Neuronal stem cell (in vitro differentiated cells): ENCODE measurements at regions not wholly inside any gene's neighbourhood (a gene's known extent, or its start where the extent isn't known, plus 50 kb on each side); places are given as distances from the start of the nearest gene placed in this dataset.

Source experiments
- DNase-seq: peaks from one replicate; pipeline ENCODE4 v3.0.0-alpha.2; 2013; ENCODE audit warnings: low spot score
- H2AFZ ChIP-seq: one replicate; pipeline ENCODE4 v1.6.1; 2013; ENCODE audit warnings: mild to moderate bottlenecking, low read length, inconsistent platforms
- H2AK5ac ChIP-seq: 2 replicates; pipeline ENCODE4 v1.6.1; 2013; ENCODE audit warnings: low read depth, mild to moderate bottlenecking, inconsistent platforms, low read length, moderate library complexity, mixed read lengths
- H2BK120ac ChIP-seq: 2 replicates; pipeline ENCODE4 v1.6.1; 2013; ENCODE audit warnings: low read depth, mild to moderate bottlenecking, inconsistent platforms, low read length, moderate library complexity, mixed read lengths
- H2BK12ac ChIP-seq: one replicate; pipeline ENCODE4 v1.6.1; 2013; ENCODE audit warnings: low read length, inconsistent platforms
- H2BK15ac ChIP-seq: 2 replicates; pipeline ENCODE4 v1.6.1; 2013; ENCODE audit warnings: mild to moderate bottlenecking, low read length, inconsistent platforms, mixed read lengths
- H2BK5ac ChIP-seq: one replicate; pipeline ENCODE4 v1.6.1; 2013; ENCODE audit warnings: inconsistent platforms, mild to moderate bottlenecking, low read length, moderate library complexity
- H3K14ac ChIP-seq: one replicate; pipeline ENCODE4 v1.6.1; 2013; ENCODE audit warnings: low read length, inconsistent platforms
- H3K18ac ChIP-seq: 2 replicates; pipeline ENCODE4 v1.6.1; 2013; ENCODE audit warnings: low read length, inconsistent platforms
- H3K23ac ChIP-seq: 2 replicates; pipeline ENCODE4 v1.6.1; 2013; ENCODE audit warnings: low read depth, mild to moderate bottlenecking, mixed read lengths, low read length, inconsistent platforms; ENCODE audit not compliant: poor library complexity
- H3K27ac ChIP-seq: replicated peaks from 3 replicates; pipeline ENCODE4 v1.5.1; 2013; ENCODE audit warnings: low read length, inconsistent platforms
- H3K27me3 ChIP-seq, 3 experiments: 2 replicates each; pipeline ENCODE4 v1.6.1; 2013; ENCODE audit warnings: low read length in 3 of 3, mild to moderate bottlenecking in 2 of 3, inconsistent platforms in 1 of 3, low read depth in 1 of 3, mixed read lengths in 1 of 3, moderate library complexity in 1 of 3; ENCODE audit not compliant: control insufficient read depth in 3 of 3, insufficient read depth in 3 of 3
- H3K36me3 ChIP-seq, 2 donors: replicated peaks in 1 of 2; 2 replicates each; pipeline ENCODE4 v1.6.1; 2013; ENCODE audit warnings: low read length in 2 of 2; ENCODE audit not compliant: control insufficient read depth in 2 of 2, insufficient read depth in 2 of 2
- H3K4ac ChIP-seq: 2 replicates; pipeline ENCODE4 v1.6.1; 2013; ENCODE audit warnings: inconsistent platforms, mild to moderate bottlenecking, low read length, moderate library complexity
- H3K4me1 ChIP-seq, 2 donors: 1 replicate in 1 of 2; 2 replicates in 1 of 2; pipeline ENCODE4 v1.6.1; 2013; ENCODE audit warnings: low read length in 2 of 2, low read depth in 1 of 2; ENCODE audit not compliant: control insufficient read depth in 2 of 2, insufficient read depth in 1 of 2
- H3K4me2 ChIP-seq: one replicate; pipeline ENCODE4 v1.6.1; 2013; ENCODE audit warnings: mild to moderate bottlenecking, low read length, inconsistent platforms; ENCODE audit not compliant: insufficient read depth, poor library complexity, severe bottlenecking
- H3K4me3 ChIP-seq, 2 donors: 2 replicates each; pipeline ENCODE4 v1.5.1; 2013; ENCODE audit warnings: low read length in 2 of 2, mild to moderate bottlenecking in 2 of 2, inconsistent platforms in 1 of 2, moderate library complexity in 1 of 2
- H3K79me1 ChIP-seq: one replicate; pipeline ENCODE4 v1.6.1; 2013; ENCODE audit warnings: low read depth, mild to moderate bottlenecking, inconsistent platforms, low read length, moderate library complexity
- H3K9ac ChIP-seq: one replicate; pipeline ENCODE4 v1.6.1; 2013; ENCODE audit warnings: mild to moderate bottlenecking, low read depth, low read length, inconsistent platforms; ENCODE audit not compliant: poor library complexity
- H3K9me3 ChIP-seq, 2 donors: replicated peaks in 1 of 2; 2 replicates each; pipeline versions ENCODE3 to v1.6.1; 2013; ENCODE audit warnings: low read length in 2 of 2, mild to moderate bottlenecking in 2 of 2, inconsistent platforms in 1 of 2, low read depth in 1 of 2, mixed read lengths in 1 of 2, moderate library complexity in 1 of 2; ENCODE audit not compliant: control insufficient read depth in 2 of 2, insufficient read depth in 1 of 2
- H4K8ac ChIP-seq: one replicate; pipeline ENCODE4 v1.6.1; 2013; ENCODE audit warnings: low read depth, mild to moderate bottlenecking, inconsistent platforms, low read length, moderate library complexity
- H4K91ac ChIP-seq: one replicate; pipeline ENCODE4 v1.6.1; 2013; ENCODE audit warnings: low read length, low read depth, mild to moderate bottlenecking, inconsistent platforms; ENCODE audit not compliant: poor library complexity
- WGBS, 2 donors: extraction: QIAGEN DNeasy Blood & Tissue Kit; methylation state at CpG; one replicate each; pipeline ENCODE4 v1.1.7; 2013; ENCODE audit warnings: missing lambda C conversion rate in 2 of 2, mixed read lengths in 1 of 2; ENCODE audit not compliant: insufficient read length in 2 of 2, insufficient replicate concordance in 1 of 2; ENCODE audit errors: extremely low coverage in 2 of 2; 5-methylcytosine and 5-hydroxymethylcytosine counted together

DNA sequence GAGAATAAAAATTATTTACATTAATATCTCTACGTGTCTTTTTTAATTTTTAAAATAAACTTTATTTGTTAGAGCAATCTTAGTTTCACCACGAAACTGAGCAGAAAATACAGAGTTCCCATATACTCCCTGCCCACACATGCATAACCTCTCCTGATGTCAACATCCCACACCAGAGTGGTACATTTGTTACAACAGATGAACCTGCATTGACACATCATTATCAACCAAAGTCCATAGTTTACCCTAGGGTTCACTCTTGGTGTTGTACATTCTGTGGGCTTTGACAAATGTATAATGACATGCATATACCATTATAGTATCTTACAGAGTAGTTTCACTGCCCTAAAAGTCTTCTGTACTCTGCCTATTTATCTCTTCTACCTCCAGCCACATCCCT is 110.6 kb upstream of the OTUD4 start:
- Histone ChIP-seq H3K27me3 (no peaks in the 10 kb centered on the region), H3K4me3 (no peak overlapping the region), H3K9ac (no peak overlapping the region), H2AK5ac (no peak overlapping the region), H3K4ac (no peak overlapping the region), H3K27ac (no peak overlapping the region), H2BK5ac (no peak overlapping the region), H2BK15ac (no peak overlapping the region), H3K36me3 (no peaks in the 10 kb centered on the region), H3K79me1 (no peaks in the 10 kb centered on the region), H3K18ac (no peak overlapping the region), H2BK120ac (no peak overlapping the region), H3K14ac (no peak overlapping the region), H4K8ac (no peak overlapping the region), H3K23ac (no peak overlapping the region), H2BK12ac (no peak overlapping the region), H4K91ac (no peak overlapping the region), H3K4me2 (no peak overlapping the region), H2AFZ (no peak overlapping the region), H3K9me3 (no peaks in the 10 kb centered on the region), H3K4me1 (no peaks in the 10 kb centered on the region)
- WGBS, 2 donors: no CpG with 5 or more reads among the region's 2 CpGs
- no peak for DNase-seq

DNA sequence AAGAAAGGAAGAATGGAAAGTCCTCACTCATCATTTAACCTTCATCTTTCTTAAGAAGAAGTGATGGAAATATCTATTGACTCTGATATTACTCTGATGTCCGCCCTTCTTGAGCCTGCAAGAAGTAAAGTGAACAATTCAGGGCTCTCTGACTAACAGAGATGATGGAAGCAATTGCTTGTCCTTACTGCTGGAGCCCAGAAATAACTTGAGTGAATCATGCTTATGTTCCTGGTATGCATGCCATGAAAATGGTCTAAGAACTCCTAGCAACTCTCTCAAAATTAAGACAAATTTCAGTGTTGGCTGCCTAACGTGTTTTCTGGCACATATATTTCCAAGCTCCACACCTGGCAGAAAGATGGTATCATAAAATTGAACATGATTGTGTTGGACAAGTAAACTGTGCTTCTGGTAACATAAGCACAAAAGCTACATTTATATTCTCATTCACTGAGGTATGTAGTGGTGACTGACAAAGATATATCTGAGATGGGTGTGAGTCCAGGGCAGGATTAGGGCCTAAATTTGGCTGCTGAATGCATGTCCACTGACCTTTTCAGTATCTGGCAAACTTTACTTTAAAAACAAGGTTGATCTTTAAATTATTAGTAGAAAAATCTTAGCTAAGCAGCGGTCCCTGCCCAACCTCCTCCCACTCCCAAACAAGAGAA is 109.2 kb upstream of the OTUD4 start:
- Histone ChIP-seq H3K36me3 (no peaks in the 10 kb centered on the region), H3K23ac (no peak overlapping the region), H3K4me1 (no peaks in the 10 kb centered on the region), H2BK120ac (no peak overlapping the region), H3K27me3 (no peaks in the 10 kb centered on the region), H2BK15ac (no peak overlapping the region), H3K4me3 (no peak overlapping the region), H2AFZ (no peak overlapping the region), H3K4me2 (no peak overlapping the region), H3K27ac (no peak overlapping the region), H3K79me1 (no peaks in the 10 kb centered on the region), H3K18ac (no peak overlapping the region), H2BK5ac (no peak overlapping the region), H3K4ac (no peak overlapping the region), H3K9me3 (no peaks in the 10 kb centered on the region), H3K14ac (no peak overlapping the region), H2BK12ac (no peak overlapping the region), H4K91ac (no peak overlapping the region), H3K9ac (no peak overlapping the region), H4K8ac (no peak overlapping the region), H2AK5ac (no peak overlapping the region)
- DNase-seq: no peak
- WGBS, 2 donors: no CpG with 5 or more reads among the region's 3 CpGs

DNA sequence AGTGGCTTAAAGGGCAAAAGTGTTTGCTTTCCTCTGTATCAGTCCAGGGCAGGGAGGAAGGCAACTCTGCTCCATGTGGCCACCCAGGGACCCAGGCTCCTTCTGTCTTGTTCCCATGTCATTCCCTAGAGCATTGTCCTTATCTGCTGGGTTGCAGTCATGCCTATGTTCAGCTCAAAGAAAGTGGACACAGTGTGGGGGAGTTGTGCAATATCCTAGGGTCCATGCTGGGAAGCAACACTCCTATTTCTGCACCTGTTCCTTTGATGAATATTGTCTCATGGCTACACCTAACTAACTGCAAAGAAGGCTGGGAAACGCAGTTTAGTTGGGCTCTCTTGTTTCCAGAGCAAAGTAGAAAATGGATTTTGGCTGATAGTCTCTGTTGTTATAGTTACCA is 107.0 kb upstream of the OTUD4 start:
- no peak overlapping the region for H3K27ac ChIP-seq
- H2BK12ac ChIP-seq: no peak overlapping the region
- DNase-seq: no peak
- H3K27me3 ChIP-seq: no peaks in the 10 kb centered on the region
- no CpG with 5 or more reads among the region's 1 CpG for WGBS, 2 donors
- no peak overlapping the region for H3K4me3 ChIP-seq
- H3K9ac ChIP-seq: no peak overlapping the region
- no peaks in the 10 kb centered on the region for H3K4me1 ChIP-seq
- no peak overlapping the region for H3K4ac ChIP-seq
- no peak overlapping the region for H2AFZ ChIP-seq
- no peak overlapping the region for H2BK120ac ChIP-seq
- no peak overlapping the region for H4K91ac ChIP-seq
- H2AK5ac ChIP-seq: no peak overlapping the region
- no peaks in the 10 kb centered on the region for H3K9me3 ChIP-seq
- H3K23ac ChIP-seq: no peak overlapping the region
- H3K4me2 ChIP-seq: no peak overlapping the region
- H4K8ac ChIP-seq: no peak overlapping the region
- H3K14ac ChIP-seq: no peak overlapping the region
- H2BK5ac ChIP-seq: no peak overlapping the region
- no peaks in the 10 kb centered on the region for H3K36me3 ChIP-seq
- H3K18ac ChIP-seq: peak overlapping the region; percentile 13
- H3K79me1 ChIP-seq: no peaks in the 10 kb centered on the region
- no peak overlapping the region for H2BK15ac ChIP-seq

DNA sequence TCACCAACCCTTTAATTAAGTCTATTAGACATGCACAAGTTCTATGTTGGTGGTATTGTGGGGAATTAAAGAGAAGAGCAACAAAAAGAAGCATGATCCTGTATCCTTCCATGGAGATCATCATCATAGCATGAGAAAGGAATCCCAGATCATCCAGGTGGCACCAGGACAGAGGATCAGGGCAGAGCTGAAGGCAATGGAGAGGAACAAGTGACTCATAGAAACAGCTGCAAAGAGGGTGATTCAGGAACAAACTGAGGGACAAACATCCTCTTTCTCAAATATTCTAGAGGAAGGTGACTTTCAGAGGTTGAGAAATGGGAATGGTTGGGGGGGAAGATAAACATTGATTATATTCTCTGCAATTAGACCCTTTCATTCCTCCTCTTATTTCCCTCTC is 105.5 kb upstream of the OTUD4 start:
- no peaks in the 10 kb centered on the region for H3K79me1 ChIP-seq
- no peak overlapping the region for H3K4me2 ChIP-seq
- no peak overlapping the region for H2BK120ac ChIP-seq
- no peak overlapping the region for H2BK15ac ChIP-seq
- no peak overlapping the region for H4K8ac ChIP-seq
- no peak overlapping the region for H3K18ac ChIP-seq
- no peaks in the 10 kb centered on the region for H3K27me3 ChIP-seq
- H3K4me1 ChIP-seq: no peaks in the 10 kb centered on the region
- DNase-seq: no peak
- no peaks in the 10 kb centered on the region for H3K9me3 ChIP-seq
- no peak overlapping the region for H3K23ac ChIP-seq
- no peak overlapping the region for H2BK12ac ChIP-seq
- H2BK5ac ChIP-seq: no peak overlapping the region
- no peak overlapping the region for H3K4me3 ChIP-seq
- H3K36me3 ChIP-seq: no peaks in the 10 kb centered on the region
- H2AK5ac ChIP-seq: no peak overlapping the region
- no peak overlapping the region for H3K27ac ChIP-seq
- no peak overlapping the region for H2AFZ ChIP-seq
- H3K4ac ChIP-seq: no peak overlapping the region
- H4K91ac ChIP-seq: no peak overlapping the region
- no peak overlapping the region for H3K9ac ChIP-seq
- H3K14ac ChIP-seq: no peak overlapping the region
